ENCODE measurements at regions not wholly inside any gene's neighbourhood (a gene's known extent, or its start where the extent isn't known, plus 50 kb on each side); places are given as distances from the start of the nearest gene placed in this dataset.

DNA sequence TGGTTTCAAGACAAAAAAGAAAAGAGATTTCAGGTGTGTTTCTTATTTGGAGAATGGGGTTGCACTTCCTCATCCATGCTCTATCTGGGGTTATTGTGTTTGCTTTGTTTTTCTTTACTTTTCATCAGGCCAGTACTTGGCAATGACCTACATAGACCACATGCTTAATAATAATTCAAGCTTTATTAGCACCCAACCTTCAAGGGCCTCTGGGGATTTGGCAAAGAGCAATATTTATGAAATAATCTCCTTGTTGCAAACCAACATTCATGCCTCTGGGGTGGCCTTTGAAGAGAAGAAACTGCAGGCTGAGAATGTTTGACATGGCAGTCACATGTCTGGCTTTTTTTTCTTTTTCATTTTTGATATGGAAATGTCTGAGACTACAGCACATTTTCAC, 68.2 kb upstream of the SNRK start:
- H3K27ac ChIP-seq (ENCODE audit: low read length), result no peak overlapping the region
- intact Hi-C loops (cut with DNase I), result no loop called here
- H3K9me3 ChIP-seq (ENCODE audit: control insufficient read depth, low read length), result no peaks in the 10 kb centered on the region
- ATAC-seq, result no peak
- H3K4me3 ChIP-seq (ENCODE audit: low read length), result no peak overlapping the region
- DNase-seq, result no peak
- H3K27me3 ChIP-seq (ENCODE audit: control insufficient read depth, insufficient read depth), result no peaks in the 10 kb centered on the region
- no peaks in the 10 kb centered on the region for H3K4me1 ChIP-seq (ENCODE audit: control insufficient read depth, insufficient read depth, low read length)

DNA sequence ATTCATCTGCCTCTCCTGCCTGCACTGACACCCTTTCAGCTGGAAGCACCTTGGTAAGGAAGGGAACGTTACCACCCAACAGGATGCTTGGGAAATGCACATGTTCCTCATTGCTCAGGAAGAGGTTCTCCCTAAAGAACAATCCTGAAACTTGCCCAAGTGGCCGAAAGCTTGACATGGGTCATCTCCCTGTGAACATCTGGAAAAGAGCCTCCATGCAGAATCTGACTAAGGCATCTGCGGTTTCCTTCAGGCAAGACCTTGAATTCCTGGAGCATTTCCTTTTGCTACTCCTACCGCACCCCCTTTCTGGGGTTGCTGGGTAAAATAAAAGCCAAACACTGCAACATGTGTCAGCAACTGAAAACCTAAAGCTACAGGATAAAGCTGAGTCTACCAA, 68.7 kb upstream of the SNRK start:
- H3K4me3 ChIP-seq (ENCODE audit: low read length), result no peak overlapping the region
- DNase-seq (no peak), ATAC-seq (no peak)
- no peak overlapping the region for H3K27ac ChIP-seq (ENCODE audit: low read length)
- WGBS, result 69% methylated on average over 4 of the region's 4 CpGs
- H3K9me3 ChIP-seq (ENCODE audit: control insufficient read depth, low read length), result no peaks in the 10 kb centered on the region
- H3K27me3 ChIP-seq (ENCODE audit: control insufficient read depth, insufficient read depth), result no peaks in the 10 kb centered on the region
- intact Hi-C loops (cut with DNase I), result no loop called here
- no peaks in the 10 kb centered on the region for H3K4me1 ChIP-seq (ENCODE audit: control insufficient read depth, insufficient read depth, low read length)

DNA sequence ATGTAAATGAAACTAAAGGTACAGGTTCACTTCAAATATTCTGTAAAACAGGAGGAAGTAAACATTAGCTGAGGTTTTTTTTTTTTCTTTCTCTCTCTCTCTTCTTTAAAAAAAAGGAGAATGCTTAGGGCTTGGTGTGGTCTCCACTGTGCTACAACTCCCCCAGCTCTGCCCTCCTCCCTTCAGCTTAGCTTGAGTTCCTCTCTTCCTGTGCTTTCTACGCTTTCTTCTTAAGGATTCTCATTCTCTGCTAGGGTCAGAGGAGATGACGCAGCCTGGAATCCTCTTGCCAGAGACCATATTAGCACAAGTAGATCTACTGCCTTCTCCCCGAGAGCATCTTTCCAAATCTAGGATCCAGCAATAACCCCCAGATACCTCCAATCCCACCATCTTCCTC, 69.1 kb upstream of the SNRK start:
- intact Hi-C loops (cut with DNase I), result no loop called here
- WGBS, result 67% methylated on average over 3 of the region's 3 CpGs
- Histone ChIP-seq H3K4me3 (ENCODE audit: low read length) (no peak overlapping the region), H3K9me3 (ENCODE audit: control insufficient read depth, low read length) (no peaks in the 10 kb centered on the region), H3K4me1 (ENCODE audit: control insufficient read depth, insufficient read depth, low read length) (no peaks in the 10 kb centered on the region), H3K27me3 (ENCODE audit: control insufficient read depth, insufficient read depth) (no peaks in the 10 kb centered on the region), H3K27ac (ENCODE audit: low read length) (no peak overlapping the region)
- DNase-seq (no peak), ATAC-seq (no peak)

- Histone ChIP-seq H3K9me3 (ENCODE audit: control insufficient read depth, low read length) (no peaks in the 10 kb centered on the region), H3K27me3 (ENCODE audit: control insufficient read depth, insufficient read depth) (no peaks in the 10 kb centered on the region), H3K4me1 (ENCODE audit: control insufficient read depth, insufficient read depth, low read length) (peaks cover 1% of the 10 kb centered on the region), H3K27ac (ENCODE audit: low read length) (no peak overlapping the region), H3K4me3 (ENCODE audit: low read length) (no peak overlapping the region)
- 84% methylated on average over 3 of the region's 3 CpGs for WGBS
- no peak for ATAC-seq
- intact Hi-C loops (cut with DNase I), result no loop called here
- no peak for DNase-seq
These were observed 70.6 kb upstream of the SNRK start for GRCh38 chr3:43215663-43216275.

DNA sequence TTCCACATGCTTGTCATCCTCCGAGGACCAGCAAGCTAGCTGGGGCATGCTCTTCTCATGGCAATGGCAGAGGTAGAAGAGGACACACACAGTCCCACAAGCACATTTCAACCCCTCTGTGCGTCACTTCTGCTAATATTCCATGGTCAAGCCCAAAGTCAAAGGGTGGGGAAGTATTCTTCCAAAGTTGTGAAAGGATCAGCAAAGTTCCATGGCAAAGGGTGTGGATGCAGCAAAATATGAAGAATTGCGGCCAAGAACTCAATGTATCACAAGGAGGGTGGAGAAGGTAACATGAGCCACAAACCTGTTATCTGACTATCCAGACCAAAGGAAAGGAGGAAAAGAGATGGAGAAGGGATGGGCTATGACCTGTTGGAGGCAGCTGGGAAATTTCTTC, 71.2 kb upstream of the SNRK start:
- ATAC-seq (no peak), DNase-seq (no peak)
- Histone ChIP-seq H3K4me1 (ENCODE audit: control insufficient read depth, insufficient read depth, low read length) (peaks cover 3% of the 10 kb centered on the region), H3K9me3 (ENCODE audit: control insufficient read depth, low read length) (no peaks in the 10 kb centered on the region), H3K27ac (ENCODE audit: low read length) (no peak overlapping the region), H3K4me3 (ENCODE audit: low read length) (no peak overlapping the region), H3K27me3 (ENCODE audit: control insufficient read depth, insufficient read depth) (no peaks in the 10 kb centered on the region)
- intact Hi-C loops (cut with DNase I), result no loop called here
- WGBS, result 94% methylated on average over 3 of the region's 3 CpGs

GRCh38 chr3:43214616-43215015, 71.7 kb upstream of the SNRK start:
- DNase-seq (no peak), ATAC-seq (no peak)
- no peaks in the 10 kb centered on the region for H3K9me3 ChIP-seq (ENCODE audit: control insufficient read depth, low read length)
- no peaks in the 10 kb centered on the region for H3K27me3 ChIP-seq (ENCODE audit: control insufficient read depth, insufficient read depth)
- H3K4me3 ChIP-seq (ENCODE audit: low read length), result no peak overlapping the region
- intact Hi-C loops (cut with DNase I), result no loop called here
- no peak overlapping the region for H3K27ac ChIP-seq (ENCODE audit: low read length)
- peaks cover 3% of the 10 kb centered on the region for H3K4me1 ChIP-seq (ENCODE audit: control insufficient read depth, insufficient read depth, low read length)
- 81% methylated on average over 4 of the region's 4 CpGs for WGBS

GRCh38 chr3:43213631-43214030, 72.7 kb upstream of the SNRK start:
- no peak overlapping the region for H3K4me3 ChIP-seq (ENCODE audit: low read length)
- DNase-seq, result no peak
- intact Hi-C loops (cut with DNase I), result no loop called here
- H3K27ac ChIP-seq (ENCODE audit: low read length), result no peak overlapping the region
- 94% methylated on average over 1 of the region's 1 CpG for WGBS
- no peaks in the 10 kb centered on the region for H3K27me3 ChIP-seq (ENCODE audit: control insufficient read depth, insufficient read depth)
- no peaks in the 10 kb centered on the region for H3K9me3 ChIP-seq (ENCODE audit: control insufficient read depth, low read length)
- H3K4me1 ChIP-seq (ENCODE audit: control insufficient read depth, insufficient read depth, low read length), result peaks cover 3% of the 10 kb centered on the region
- ATAC-seq, result no peak

DNA sequence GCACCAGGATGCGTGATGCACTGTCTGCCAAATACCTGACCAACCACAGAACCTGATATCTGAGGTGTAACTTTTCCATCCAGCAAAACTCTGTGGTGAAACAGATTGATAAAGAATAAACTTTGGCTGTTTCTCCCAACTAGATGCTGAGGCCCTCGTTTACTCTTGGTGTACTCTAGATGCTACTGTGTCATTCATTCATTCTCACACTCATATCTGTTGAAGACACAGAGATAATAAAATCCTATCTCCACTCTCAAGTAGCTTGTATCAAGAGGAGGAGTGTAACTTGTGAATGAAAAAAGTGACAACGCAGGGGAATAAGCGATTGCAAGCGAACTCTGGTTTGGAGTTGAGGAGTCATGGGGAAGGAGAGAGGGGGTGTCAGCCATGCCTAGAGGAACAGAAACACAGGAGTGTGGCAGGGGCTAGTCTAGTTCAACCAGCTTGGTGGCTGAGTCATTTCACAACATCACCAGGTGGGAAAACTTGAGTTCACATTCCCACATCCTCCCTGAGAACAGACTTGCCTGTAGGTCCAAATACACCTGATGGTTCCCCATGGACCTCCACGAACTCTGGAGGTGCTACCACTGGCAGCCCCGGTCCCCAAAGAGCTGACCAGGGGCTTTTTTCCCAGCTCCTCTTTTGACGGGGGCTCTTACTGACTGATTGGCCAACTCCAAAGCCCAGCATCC, 73.3 kb upstream of the SNRK start:
- peaks cover 3% of the 10 kb centered on the region for H3K4me1 ChIP-seq (ENCODE audit: control insufficient read depth, insufficient read depth, low read length)
- no peak for DNase-seq
- WGBS, result 71% methylated on average over 8 of the region's 8 CpGs
- H3K4me3 ChIP-seq (ENCODE audit: low read length), result no peak overlapping the region
- ATAC-seq, result no peak
- H3K27ac ChIP-seq (ENCODE audit: low read length), result no peak overlapping the region
- H3K27me3 ChIP-seq (ENCODE audit: control insufficient read depth, insufficient read depth), result no peaks in the 10 kb centered on the region
- H3K9me3 ChIP-seq (ENCODE audit: control insufficient read depth, low read length), result no peaks in the 10 kb centered on the region
- intact Hi-C loops (cut with DNase I), result no loop called here

DNA sequence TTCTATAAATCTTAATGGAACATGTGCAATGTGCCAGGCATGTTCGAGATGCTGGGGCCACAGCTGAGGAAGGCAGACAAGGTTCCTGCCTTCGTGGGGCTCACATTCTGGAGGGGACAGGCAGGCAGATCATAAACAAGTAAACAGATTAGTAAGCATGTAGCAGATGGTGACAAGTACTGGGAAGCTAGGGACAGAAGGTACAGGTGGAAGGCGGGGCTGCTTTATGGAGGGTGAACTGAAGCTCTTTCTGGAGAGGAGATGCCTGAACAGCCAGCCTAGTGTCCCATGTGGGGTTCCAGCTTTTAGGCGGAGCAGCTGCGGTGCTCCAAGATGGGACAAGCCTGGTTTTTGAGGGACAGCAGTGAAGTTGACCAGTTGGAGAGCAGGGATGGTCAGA, 74.7 kb upstream of the SNRK start:
- Histone ChIP-seq H3K27ac (ENCODE audit: low read length) (no peak overlapping the region), H3K4me3 (ENCODE audit: low read length) (no peak overlapping the region), H3K9me3 (ENCODE audit: control insufficient read depth, low read length) (no peaks in the 10 kb centered on the region), H3K27me3 (ENCODE audit: control insufficient read depth, insufficient read depth) (no peaks in the 10 kb centered on the region), H3K4me1 (ENCODE audit: control insufficient read depth, insufficient read depth, low read length) (peaks cover 3% of the 10 kb centered on the region)
- DNase-seq (no peak), ATAC-seq (no peak)
- intact Hi-C loops (cut with DNase I), result no loop called here
- 97% methylated on average over 5 of the region's 5 CpGs for WGBS

- ATAC-seq (peak; percentile 41 to 70), DNase-seq (no peak)
- intact Hi-C loops (cut with DNase I), result no loop called here
- H3K27ac ChIP-seq (ENCODE audit: low read length), result no peak overlapping the region
- no peak overlapping the region for H3K4me3 ChIP-seq (ENCODE audit: low read length)
- H3K4me1 ChIP-seq (ENCODE audit: control insufficient read depth, insufficient read depth, low read length), result peaks cover 3% of the 10 kb centered on the region
- 60% methylated on average over 8 of the region's 8 CpGs for WGBS
- H3K9me3 ChIP-seq (ENCODE audit: control insufficient read depth, low read length), result no peaks in the 10 kb centered on the region
- no peaks in the 10 kb centered on the region for H3K27me3 ChIP-seq (ENCODE audit: control insufficient read depth, insufficient read depth)
These were observed 76.0 kb upstream of the SNRK start for GRCh38 chr3:43210049-43211027.

DNA sequence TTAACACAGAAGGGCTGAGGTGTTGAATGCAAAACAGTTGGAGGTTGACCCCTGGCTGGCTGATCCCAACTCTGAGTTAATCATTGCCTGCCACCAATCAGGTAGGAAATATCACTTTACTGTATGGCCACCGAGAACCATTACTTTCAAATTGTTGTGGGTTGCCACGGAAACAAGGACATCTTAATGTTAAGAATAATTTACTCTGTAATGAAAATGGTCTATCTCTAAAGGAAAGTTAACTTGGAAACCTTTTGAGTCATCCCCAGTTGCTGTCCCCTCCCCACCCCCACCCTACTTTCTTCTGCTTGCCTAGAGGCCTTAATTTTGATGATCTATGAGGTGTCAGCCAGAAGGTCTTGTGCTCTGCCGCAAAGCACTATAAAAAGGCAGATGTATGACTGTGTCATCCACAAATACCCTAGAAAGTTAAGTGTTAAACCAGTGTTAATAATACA, 78.7 kb upstream of the SNRK start:
- Histone ChIP-seq H3K27ac (ENCODE audit: low read length) (no peak overlapping the region), H3K4me3 (ENCODE audit: low read length) (no peak overlapping the region), H3K4me1 (ENCODE audit: control insufficient read depth, insufficient read depth, low read length) (peaks cover 3% of the 10 kb centered on the region), H3K27me3 (ENCODE audit: control insufficient read depth, insufficient read depth) (no peaks in the 10 kb centered on the region), H3K9me3 (ENCODE audit: control insufficient read depth, low read length) (no peaks in the 10 kb centered on the region)
- ATAC-seq (no peak), DNase-seq (no peak)
- WGBS, result 81% methylated on average over 3 of the region's 3 CpGs
- intact Hi-C loops (cut with DNase I), result no loop called here
